Mammary epithelial cell (primary cell): ENCODE measurements at regions not wholly inside any gene's neighbourhood (a gene's known extent, or its start where the extent isn't known, plus 50 kb on each side); places are given as distances from the start of the nearest gene placed in this dataset.

ENCODE experiments used
- EZH2 ChIP-seq: IDR thresholded peaks from 2 replicates; pipeline ENCODE4 v1.6.1; 2012; ENCODE audit warnings: low read length, inconsistent platforms, borderline replicate concordance
- TF ChIP-seq, protein P1 (sequence below), 2 donors: IDR thresholded peaks in 1 of 2; conservative IDR thresholded peaks in 1 of 2; 2 replicates each; pipeline ENCODE4 v1.5.1; 2011 to 2012; ENCODE audit warnings: inconsistent platforms in 2 of 2, low read length in 2 of 2, mild to moderate bottlenecking in 2 of 2, control low read depth in 1 of 2, low read depth in 1 of 2; ENCODE audit not compliant: insufficient read depth in 1 of 2; ENCODE audit errors: extremely low read depth in 1 of 2

DNA sequence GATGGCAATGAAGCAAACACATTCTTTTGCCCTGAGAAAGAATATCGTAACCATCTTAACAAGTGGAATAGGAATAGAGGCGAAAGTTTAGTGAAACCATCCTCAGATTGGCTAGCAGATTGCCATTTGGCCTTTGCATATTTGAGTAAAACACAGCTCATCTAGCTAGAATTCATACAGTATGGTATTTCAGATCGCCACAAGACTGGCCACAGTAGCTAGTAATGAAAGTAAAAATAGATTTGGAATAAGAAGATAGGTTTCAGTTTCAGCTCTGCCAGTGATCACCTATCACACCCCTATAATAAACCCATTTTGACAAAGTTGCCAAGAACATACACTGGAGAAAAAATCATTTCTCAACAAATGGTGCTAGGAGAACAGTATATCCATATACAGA is 294.9 kb downstream of the LRRIQ3 start:
- TF ChIP-seq, protein P1, sequence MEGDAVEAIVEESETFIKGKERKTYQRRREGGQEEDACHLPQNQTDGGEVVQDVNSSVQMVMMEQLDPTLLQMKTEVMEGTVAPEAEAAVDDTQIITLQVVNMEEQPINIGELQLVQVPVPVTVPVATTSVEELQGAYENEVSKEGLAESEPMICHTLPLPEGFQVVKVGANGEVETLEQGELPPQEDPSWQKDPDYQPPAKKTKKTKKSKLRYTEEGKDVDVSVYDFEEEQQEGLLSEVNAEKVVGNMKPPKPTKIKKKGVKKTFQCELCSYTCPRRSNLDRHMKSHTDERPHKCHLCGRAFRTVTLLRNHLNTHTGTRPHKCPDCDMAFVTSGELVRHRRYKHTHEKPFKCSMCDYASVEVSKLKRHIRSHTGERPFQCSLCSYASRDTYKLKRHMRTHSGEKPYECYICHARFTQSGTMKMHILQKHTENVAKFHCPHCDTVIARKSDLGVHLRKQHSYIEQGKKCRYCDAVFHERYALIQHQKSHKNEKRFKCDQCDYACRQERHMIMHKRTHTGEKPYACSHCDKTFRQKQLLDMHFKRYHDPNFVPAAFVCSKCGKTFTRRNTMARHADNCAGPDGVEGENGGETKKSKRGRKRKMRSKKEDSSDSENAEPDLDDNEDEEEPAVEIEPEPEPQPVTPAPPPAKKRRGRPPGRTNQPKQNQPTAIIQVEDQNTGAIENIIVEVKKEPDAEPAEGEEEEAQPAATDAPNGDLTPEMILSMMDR (conservative IDR thresholded peaks at IDR 0.05 in 1 of 2, IDR thresholded peaks at IDR 0.05 in 1 of 2; ENCODE audit: extremely low read depth in 1 of 2, insufficient read depth in 1 of 2, low read depth in 1 of 2, low read length in 2 of 2) = no peak
- TF ChIP-seq EZH2 = no peak
